ENCODE measurements at regions not wholly inside any gene's neighbourhood (a gene's known extent, or its start where the extent isn't known, plus 50 kb on each side); places are given as distances from the start of the nearest gene placed in this dataset.
"Not testable (repeated sequence)": the region's sequence is repeated elsewhere in the genome, so short reads cannot be mapped to it uniquely, and the experiment has no call there.

GRCh38 chr9:126190994-126191393 lies 135.6 kb upstream of the MVB12B start:
- not testable (repeated sequence) for DNase-seq

DNA sequence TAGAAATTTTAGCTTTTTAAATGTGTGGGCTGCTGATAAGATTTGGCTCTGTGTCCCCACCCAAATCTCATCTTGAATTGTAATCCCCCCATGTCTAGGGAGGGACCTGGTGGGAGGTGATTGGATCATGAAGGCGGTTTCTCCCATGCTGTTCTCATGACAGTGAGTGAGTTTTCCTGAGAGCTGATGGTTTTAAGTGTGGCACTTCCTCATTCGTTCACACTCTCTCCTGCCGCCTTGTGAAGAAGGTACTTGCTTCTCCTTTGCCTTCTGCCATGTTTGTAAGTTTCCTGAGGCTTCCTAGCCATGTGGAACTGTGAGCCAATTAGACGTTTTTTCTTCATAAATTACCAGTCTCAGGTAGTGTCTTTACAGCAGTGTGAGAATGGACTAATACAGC lies 127.8 kb upstream of the MVB12B start:
- DNase-seq: no peak

- no peak for DNase-seq
Measured at GRCh38 chr9:126203313-126203712, 123.3 kb upstream of the MVB12B start.

DNA sequence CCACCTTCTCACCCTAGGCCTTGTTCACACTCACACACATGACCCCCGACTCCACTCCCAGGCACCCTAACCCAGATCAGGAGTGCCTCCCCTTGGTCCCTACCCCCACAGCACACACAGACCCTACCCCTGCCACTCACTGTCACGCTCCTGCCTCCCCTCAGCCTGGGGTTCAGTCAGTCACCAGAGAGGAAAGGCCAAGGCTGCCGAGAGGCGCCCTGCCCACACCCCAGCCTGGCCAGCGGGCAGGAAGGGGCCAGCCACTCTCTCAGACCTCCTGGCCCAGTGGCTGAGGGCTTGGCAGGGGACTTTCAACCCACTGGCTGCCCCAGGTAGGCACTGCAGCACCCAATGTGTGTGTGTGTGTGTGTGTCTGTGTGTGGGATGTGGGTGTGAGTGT lies 122.4 kb upstream of the MVB12B start:
- DNase-seq: no peak

DNA sequence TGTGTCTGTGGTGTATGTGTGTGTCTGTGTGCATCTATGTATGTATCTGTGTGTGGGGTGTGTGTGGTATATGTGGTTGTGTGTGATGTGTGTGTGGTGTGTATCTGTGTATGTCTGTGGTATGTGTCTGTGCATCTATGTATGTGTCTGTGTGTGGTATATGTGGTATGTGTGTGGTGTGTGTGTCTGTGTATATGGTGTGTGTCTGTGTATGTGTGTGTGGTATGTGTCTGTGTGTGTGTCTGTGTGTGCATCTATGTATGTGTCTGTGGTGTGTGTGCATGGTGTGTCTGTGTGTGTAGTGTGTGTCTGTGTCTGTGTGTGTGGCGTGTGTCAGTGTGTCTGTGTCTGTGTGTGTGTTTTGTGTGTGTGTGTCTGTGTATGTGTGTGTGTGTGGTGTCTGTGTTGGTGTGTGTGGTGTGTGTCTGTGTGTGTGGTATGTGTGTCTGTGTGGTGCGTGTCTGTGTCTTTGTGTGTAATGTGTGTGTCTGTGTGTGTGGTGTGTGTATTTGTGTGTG lies 121.9 kb upstream of the MVB12B start:
- DNase-seq: no peak

GRCh38 chr9:126205265-126205664 lies 121.4 kb upstream of the MVB12B start:
- DNase-seq: no peak

GRCh38 chr9:126205845-126206498 lies 120.7 kb upstream of the MVB12B start:
- no peak for DNase-seq

DNA sequence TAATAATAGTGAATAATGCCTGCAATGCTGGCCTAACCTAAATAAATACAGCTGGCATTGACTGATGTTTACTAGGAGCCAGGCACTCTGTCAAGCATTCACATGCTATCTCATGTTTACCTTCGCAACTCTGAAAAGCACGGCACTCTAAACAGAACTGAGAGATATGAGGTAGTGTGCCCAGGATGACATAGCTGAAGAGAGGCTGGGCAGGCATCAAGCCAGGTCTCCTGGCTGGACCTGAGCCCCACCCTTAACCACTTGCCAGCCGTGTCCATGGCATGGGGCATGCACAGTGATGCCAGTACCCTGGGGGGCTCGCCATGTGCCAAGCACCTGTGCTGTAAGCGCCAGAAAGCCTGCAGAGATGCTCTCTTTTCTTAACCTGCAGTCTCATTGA lies 119.4 kb upstream of the MVB12B start:
- no peak for DNase-seq

DNA sequence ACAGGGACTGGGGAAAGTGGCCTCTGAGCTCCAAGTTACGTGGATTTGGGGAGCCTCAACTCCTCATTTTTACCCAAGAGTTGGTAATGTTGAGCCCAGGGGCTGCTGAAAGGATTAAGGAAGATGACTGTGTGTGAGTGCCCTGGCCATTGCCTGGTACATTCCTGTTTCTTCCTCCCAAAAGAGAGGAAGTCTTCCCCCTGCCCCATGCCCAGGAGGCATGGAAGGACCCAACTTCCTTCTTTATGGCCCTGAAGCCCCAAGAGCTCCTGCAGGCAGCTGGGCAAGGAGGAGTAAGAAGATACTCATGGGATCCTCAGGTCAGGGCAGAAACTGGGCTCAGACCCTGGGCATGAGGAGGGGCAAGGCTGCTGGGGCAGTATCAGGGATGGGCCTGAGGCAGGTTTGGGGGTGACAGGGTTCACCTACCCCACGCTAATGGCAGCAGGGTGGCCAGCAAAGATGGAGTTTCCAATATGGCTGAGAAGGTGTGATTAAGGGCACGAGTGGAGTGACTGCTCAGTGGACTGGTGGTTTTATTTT lies 118.3 kb upstream of the MVB12B start:
- DNase-seq: no peak

- DNase-seq: no peak
Measured at GRCh38 chr9:126211441-126212074, 115.1 kb upstream of the MVB12B start.

DNA sequence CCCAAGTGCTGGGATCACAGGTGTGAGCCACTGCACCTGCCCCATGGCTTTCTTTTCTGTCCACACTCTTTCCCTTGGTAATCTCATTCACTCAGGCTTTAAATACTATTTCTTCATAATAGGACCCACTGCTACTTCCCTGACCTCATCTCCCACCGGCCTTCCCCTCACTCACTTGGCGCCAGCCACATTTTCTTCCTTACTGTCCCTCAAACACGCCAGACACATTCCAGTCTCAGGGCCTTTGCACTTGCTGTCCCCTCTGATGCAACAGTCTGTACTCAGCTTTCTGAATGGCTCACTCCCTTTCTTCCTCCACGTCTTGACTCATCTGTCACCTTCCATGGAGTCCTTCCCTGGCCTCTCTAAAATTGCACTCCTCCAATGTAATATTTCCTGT lies 111.1 kb upstream of the MVB12B start:
- DNase-seq: no peak

DNA sequence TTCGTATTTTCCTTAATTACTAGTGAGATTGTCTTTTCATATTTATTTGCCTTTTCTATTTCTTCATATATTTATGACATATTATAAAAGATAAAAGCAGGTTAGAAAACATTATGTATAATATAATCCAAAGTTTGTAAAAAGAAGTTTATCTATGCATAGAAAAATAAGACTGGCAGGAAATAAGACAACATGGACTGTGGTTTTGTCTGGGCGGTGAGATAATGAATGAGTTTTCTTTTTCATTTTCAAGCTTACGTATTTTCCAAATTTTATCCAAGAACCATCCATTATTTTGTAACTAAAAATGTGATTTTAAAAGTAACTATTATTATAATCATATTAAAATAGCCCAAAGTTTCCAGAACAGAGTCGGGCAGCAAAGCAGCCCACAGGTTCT lies 109.8 kb upstream of the MVB12B start:
- DNase-seq: no peak

DNA sequence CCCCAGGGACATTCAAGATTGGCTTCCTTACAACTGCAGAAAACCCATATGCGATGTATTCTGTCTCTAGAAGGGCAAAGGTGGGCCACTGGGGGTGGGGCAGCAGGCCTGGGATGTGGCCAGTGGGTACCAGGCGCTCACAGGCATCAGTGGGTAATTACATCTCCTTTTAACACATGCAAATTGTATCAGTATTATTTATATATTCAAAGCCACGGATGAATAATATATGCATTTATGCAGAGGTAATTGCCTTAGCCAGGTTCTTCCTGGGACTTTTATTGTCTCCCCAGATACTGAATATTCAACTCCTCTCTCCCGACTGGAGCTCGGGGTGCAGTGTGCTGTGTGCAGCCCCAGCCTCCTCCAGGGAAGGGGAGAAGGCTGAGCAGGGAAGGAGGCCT lies 109.4 kb upstream of the MVB12B start:
- DNase-seq: no peak

DNA sequence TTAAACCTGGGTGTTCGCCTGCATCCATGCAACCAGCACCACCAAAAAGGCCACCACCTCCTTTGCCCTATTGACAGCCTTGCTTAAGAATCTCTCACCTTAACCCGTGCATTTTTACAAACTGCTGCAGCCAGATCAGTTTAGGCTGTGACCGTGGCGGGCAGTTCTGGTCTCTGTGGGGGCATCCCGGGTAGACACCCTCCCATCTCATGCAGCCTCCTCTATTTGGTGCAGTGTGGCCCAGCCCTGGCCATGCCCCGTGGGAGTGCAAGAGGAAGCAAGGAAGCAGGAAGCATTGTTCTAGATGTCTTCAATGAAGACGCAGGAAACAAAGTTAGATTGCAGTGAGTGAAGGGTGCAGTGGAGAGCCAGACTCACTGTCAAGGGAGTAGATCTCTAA lies 108.8 kb upstream of the MVB12B start:
- DNase-seq: no peak

DNA sequence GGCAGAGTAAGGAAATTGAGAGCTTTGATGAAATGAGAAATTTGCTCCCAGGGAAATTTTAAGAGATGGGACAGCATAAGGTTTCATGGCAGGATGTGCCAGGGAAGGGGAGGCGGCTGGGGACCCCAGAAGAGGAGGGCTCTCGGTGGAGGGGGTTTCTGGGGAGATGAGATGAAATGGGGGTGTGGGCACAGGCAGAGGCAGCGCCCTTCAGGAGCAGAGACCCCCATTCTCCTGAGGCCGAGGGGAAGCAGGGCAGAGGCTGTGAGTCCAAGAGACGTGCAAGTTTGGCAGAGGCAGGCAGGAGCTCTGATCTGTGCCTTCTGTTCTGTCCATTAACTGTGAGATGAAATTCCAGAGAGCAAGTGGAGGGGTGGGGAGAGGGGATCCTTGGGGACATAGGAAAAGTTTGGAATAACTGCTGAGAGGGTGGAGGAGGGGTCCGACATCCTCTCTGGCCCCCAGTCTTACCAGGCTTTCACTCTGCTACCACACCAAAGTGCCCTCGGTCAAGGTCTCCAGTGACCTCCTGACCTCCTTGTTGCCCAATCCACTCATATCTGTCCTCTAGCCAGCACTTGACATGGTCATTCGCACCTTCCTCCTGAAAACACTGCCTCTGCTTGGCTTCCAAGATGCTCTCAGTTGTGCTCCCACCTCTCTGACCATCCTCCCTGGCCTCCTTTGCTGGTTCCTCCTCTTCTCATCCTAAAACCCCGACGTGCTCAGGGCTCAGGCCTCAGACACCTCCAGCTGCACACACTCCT lies 108.1 kb upstream of the MVB12B start:
- no peak for DNase-seq

DNA sequence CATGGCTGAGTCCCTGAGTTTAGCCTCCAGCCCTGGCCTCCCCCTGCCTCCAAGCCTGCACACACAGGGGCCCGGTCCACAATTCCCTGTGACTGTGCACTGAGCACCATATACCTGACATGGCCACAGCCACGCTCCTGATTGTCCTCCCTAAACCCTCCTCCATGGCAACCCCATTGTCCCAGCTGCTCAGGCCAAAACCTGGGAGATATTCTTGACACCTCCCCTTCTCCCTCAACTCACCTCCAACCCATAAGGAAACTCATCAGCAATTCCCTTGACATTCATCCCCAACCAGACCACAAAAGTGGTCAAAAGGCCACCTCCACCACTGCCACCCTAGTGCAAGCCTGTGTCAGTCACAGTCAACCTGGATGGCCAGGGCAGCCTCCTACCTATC lies 107.5 kb upstream of the MVB12B start:
- no peak for DNase-seq

DNA sequence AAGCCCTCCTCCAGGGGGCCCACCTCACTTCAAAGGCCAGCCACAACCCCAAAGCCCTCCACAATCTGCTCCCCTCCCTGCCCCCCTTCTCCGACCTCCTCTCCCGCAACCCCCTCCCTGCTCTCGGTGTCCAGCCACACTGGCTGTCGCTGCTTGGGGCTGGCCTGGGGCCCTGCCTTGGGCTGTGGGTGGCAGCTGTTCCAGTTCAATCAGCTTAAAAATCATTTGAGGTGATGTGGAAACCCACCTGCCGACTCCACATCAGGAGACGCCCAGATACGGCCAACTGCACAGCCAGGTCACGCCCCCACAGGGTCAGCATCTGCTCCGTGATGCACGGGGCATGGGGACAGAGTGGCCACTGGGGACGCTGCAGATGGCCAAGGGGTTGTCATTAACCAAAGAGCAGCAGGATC lies 107.0 kb upstream of the MVB12B start:
- no peak for DNase-seq

DNA sequence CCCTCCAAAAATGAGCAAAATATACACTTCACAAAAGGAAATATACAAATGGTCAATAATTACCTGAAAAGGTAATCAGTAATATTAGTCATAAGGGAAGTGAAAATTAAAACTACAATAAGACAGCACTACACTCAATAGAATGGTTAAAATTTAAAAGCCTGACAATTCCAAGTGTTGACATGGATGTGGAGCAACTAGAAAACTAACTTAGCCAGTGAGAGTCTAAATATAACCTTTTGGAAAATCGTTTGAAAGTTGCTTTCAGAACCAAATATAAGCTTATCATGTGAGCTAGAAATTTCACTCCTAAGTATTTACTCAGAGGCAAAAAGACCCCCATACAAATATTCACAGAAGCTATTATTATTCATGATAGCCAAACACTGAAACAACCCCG lies 105.1 kb upstream of the MVB12B start:
- DNase-seq: no peak

GRCh38 chr9:126222363-126222834 lies 104.2 kb upstream of the MVB12B start:
- DNase-seq: no peak

DNA sequence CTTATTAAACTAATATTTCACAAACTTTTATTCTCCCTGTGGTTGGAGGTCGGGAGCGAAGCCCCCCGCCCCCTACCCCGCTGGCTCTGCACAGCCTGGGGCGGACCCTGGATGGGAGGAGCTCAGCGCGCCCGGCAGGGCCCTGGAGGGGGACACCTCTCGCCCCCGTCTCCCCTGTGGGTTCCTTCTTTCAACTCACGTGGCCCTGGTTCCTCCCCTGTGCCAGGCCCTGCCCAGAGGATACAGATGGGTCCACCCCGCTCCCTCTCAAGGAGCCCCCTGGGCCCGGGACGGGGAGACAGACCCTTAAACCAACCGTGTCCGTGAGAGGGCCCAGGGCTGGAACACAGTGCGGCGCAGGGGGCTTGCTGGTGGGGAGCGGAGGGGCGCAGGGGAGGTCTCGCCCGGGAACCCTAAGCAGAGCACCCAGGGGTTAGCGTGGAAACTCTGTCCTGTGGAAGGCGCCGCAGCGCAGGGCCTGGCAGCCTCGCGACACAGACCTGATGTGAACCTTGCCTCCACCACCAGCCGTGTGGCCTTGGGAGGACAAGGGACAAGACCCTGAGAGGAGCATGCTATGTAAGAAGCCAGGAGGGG lies 103.7 kb upstream of the MVB12B start:
- DNase-seq: no peak

- DNase-seq: no peak
Measured at GRCh38 chr9:126223798-126224531, 102.7 kb upstream of the MVB12B start.

All from kidney glomerular epithelial cell (primary cell).